Thoracic aorta (tissue), 2 donors: ENCODE measurements at regions not wholly inside any gene's neighbourhood (a gene's known extent, or its start where the extent isn't known, plus 50 kb on each side); places are given as distances from the start of the nearest gene placed in this dataset.

Experiments used
- ATAC-seq: fragments of 150-250 bp; one replicate; pipeline ENCODE4 v1.8.0; 2017; ENCODE audit warnings: low read depth; ENCODE audit not compliant: insufficient number of reproducible peaks, low FRiP score
- DNase-seq: peaks from one replicate; pipeline ENCODE4 v3.0.0-alpha.2; 2020; ENCODE audit warnings: low spot score
- H3K27ac ChIP-seq, 2 donors: fragments of 200-600 bp; sonication (generic); 1 replicate in 1 of 2; 2 replicates in 1 of 2; pipeline ENCODE4 v1.5.1; 2016; ENCODE audit warnings: mild to moderate bottlenecking in 2 of 2, moderate library complexity in 2 of 2
- H3K27me3 ChIP-seq: fragments of 200-600 bp; sonication (generic); replicated peaks from 2 replicates; pipeline ENCODE4 v1.6.0; 2016; ENCODE audit warnings: mild to moderate bottlenecking; ENCODE audit not compliant: insufficient read depth
- H3K36me3 ChIP-seq: fragments of 200-600 bp; sonication (generic); one replicate; pipeline ENCODE4 v1.5.1; 2016
- H3K4me1 ChIP-seq, 2 donors: fragments of 200-600 bp; sonication (generic); 1 replicate in 1 of 2; 2 replicates in 1 of 2; pipeline versions ENCODE4 v1.5.1 to v1.6.0; 2016; ENCODE audit warnings: low read depth in 2 of 2, mild to moderate bottlenecking in 1 of 2; ENCODE audit not compliant: control insufficient read depth in 1 of 2
- H3K4me3 ChIP-seq: fragments of 200-600 bp; sonication (generic); 2 replicates; pipeline ENCODE4 v1.5.1; 2016; ENCODE audit warnings: mild to moderate bottlenecking
- H3K9me3 ChIP-seq: fragments of 200-600 bp; sonication (generic); 2 replicates; pipeline ENCODE4 v1.5.1; 2016
- TF ChIP-seq, protein P1 (sequence below): fragments of 200-600 bp; sonication (generic); IDR thresholded peaks from one replicate; pipeline ENCODE4 v1.5.1; 2019; ENCODE audit warnings: antibody characterized with exemption

- DNase-seq: no peak
- Histone ChIP-seq H3K4me1 (no peaks in the 10 kb centered on the region), H3K27me3 (no peaks in the 10 kb centered on the region), H3K36me3 (no peaks in the 10 kb centered on the region), H3K27ac (no peak overlapping the region), H3K4me3 (no peak overlapping the region), H3K9me3 (no peaks in the 10 kb centered on the region)
- ATAC-seq: no peak
- TF ChIP-seq, protein P1, sequence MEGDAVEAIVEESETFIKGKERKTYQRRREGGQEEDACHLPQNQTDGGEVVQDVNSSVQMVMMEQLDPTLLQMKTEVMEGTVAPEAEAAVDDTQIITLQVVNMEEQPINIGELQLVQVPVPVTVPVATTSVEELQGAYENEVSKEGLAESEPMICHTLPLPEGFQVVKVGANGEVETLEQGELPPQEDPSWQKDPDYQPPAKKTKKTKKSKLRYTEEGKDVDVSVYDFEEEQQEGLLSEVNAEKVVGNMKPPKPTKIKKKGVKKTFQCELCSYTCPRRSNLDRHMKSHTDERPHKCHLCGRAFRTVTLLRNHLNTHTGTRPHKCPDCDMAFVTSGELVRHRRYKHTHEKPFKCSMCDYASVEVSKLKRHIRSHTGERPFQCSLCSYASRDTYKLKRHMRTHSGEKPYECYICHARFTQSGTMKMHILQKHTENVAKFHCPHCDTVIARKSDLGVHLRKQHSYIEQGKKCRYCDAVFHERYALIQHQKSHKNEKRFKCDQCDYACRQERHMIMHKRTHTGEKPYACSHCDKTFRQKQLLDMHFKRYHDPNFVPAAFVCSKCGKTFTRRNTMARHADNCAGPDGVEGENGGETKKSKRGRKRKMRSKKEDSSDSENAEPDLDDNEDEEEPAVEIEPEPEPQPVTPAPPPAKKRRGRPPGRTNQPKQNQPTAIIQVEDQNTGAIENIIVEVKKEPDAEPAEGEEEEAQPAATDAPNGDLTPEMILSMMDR: no peak
These were observed 532.5 kb upstream of the KCNMB2 start for GRCh38 chr3:178003756-178004155.

- Histone ChIP-seq H3K4me3 (no peak overlapping the region), H3K36me3 (no peaks in the 10 kb centered on the region), H3K4me1 (no peaks in the 10 kb centered on the region), H3K27ac (no peak overlapping the region), H3K27me3 (no peaks in the 10 kb centered on the region), H3K9me3 (no peaks in the 10 kb centered on the region)
- TF ChIP-seq, protein P1: no peak
- no peak for DNase-seq
- ATAC-seq: no peak
These were observed 530.3 kb upstream of the KCNMB2 start for GRCh38 chr3:178005961-178006360.

- H3K36me3 ChIP-seq: no peaks in the 10 kb centered on the region
- no peak for DNase-seq
- no peak overlapping the region for H3K4me3 ChIP-seq
- TF ChIP-seq, protein P1: no peak
- H3K4me1 ChIP-seq: no peaks in the 10 kb centered on the region
- no peaks in the 10 kb centered on the region for H3K9me3 ChIP-seq
- H3K27me3 ChIP-seq: no peaks in the 10 kb centered on the region
- ATAC-seq: no peak
- no peak overlapping the region for H3K27ac ChIP-seq
These were observed 525.9 kb upstream of the KCNMB2 start for GRCh38 chr3:178010306-178010705.

GRCh38 chr3:178019645-178020044, 516.6 kb upstream of the KCNMB2 start:
- Histone ChIP-seq H3K4me1 (no peaks in the 10 kb centered on the region), H3K27me3 (no peaks in the 10 kb centered on the region), H3K9me3 (no peaks in the 10 kb centered on the region), H3K4me3 (no peak overlapping the region), H3K27ac (no peak overlapping the region), H3K36me3 (no peaks in the 10 kb centered on the region)
- DNase-seq (no peak), ATAC-seq (no peak)
- TF ChIP-seq, protein P1: no peak

- Histone ChIP-seq H3K36me3 (no peaks in the 10 kb centered on the region), H3K4me3 (no peak overlapping the region), H3K9me3 (no peaks in the 10 kb centered on the region), H3K27me3 (no peaks in the 10 kb centered on the region), H3K4me1 (no peaks in the 10 kb centered on the region), H3K27ac (no peak overlapping the region)
- ATAC-seq (no peak), DNase-seq (no peak)
- TF ChIP-seq, protein P1: no peak
These were observed 513.6 kb upstream of the KCNMB2 start for GRCh38 chr3:178022599-178022998.
